Peyer's patch (tissue), 4 donors: ENCODE measurements at regions not wholly inside any gene's neighbourhood (a gene's known extent, or its start where the extent isn't known, plus 50 kb on each side); places are given as distances from the start of the nearest gene placed in this dataset.

Source experiments
- POLR2A ChIP-seq, 2 donors: fragments of 450-650 bp; IDR thresholded peaks; one replicate each; pipeline ENCODE4 v1.5.1; 2017; ENCODE audit warnings: antibody characterized with exemption in 2 of 2, mild to moderate bottlenecking in 2 of 2, moderate library complexity in 2 of 2
- TF ChIP-seq, protein P1 (sequence below), 6 experiments: fragments of 450-650 bp in 4 of 6; fragments of 200-600 bp in 2 of 6; sonication (generic) in 1 of 6; IDR thresholded peaks; one replicate each; pipeline ENCODE4 v1.5.1; 2017 to 2019; ENCODE audit warnings: antibody characterized with exemption in 6 of 6, mild to moderate bottlenecking in 3 of 6, moderate library complexity in 1 of 6

DNA sequence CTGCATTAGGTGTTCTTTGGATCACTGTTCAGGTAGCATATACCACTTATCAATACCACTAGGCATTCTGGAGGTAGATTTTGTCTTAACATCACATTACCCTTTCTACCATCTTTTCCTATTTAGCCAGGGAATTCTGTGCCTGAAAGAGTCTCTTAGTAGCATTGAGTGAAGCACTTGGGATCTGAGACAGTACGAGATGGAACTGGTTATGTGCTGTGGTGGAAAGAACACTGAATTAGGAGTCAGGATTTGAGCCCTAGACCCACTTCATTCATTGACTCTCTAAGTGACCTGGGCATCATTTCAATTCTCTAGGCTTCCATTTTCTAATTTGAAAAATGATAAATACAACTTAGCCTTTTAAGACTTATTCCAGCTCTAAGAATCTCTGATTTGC is 291.1 kb downstream of the DMAC1 start:
- TF ChIP-seq, protein P1, sequence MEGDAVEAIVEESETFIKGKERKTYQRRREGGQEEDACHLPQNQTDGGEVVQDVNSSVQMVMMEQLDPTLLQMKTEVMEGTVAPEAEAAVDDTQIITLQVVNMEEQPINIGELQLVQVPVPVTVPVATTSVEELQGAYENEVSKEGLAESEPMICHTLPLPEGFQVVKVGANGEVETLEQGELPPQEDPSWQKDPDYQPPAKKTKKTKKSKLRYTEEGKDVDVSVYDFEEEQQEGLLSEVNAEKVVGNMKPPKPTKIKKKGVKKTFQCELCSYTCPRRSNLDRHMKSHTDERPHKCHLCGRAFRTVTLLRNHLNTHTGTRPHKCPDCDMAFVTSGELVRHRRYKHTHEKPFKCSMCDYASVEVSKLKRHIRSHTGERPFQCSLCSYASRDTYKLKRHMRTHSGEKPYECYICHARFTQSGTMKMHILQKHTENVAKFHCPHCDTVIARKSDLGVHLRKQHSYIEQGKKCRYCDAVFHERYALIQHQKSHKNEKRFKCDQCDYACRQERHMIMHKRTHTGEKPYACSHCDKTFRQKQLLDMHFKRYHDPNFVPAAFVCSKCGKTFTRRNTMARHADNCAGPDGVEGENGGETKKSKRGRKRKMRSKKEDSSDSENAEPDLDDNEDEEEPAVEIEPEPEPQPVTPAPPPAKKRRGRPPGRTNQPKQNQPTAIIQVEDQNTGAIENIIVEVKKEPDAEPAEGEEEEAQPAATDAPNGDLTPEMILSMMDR (IDR thresholded peaks at IDR 0.05) = no peak
- TF ChIP-seq POLR2A (IDR thresholded peaks at IDR 0.05) = no peak
